NT2/D1 (cell line): ENCODE measurements at regions not wholly inside any gene's neighbourhood (a gene's known extent, or its start where the extent isn't known, plus 50 kb on each side); places are given as distances from the start of the nearest gene placed in this dataset.
"Not testable (repeated sequence)": the region's sequence is repeated elsewhere in the genome, so short reads cannot be mapped to it uniquely, and the experiment has no call there.

Experiments
- DNase-seq: peaks from one replicate; pipeline ENCODE4 v3.0.0-alpha.2; 2011; ENCODE audit warnings: low read depth, low spot score
- H3K27me3 ChIP-seq: 2 replicates; pipeline ENCODE4 v1.6.0; 2011; ENCODE audit warnings: mild to moderate bottlenecking; ENCODE audit not compliant: insufficient read length, insufficient read depth
- H3K36me3 ChIP-seq: 2 replicates; pipeline ENCODE4 v1.6.1; 2011; ENCODE audit warnings: mild to moderate bottlenecking, low read length, mixed read lengths; ENCODE audit not compliant: insufficient read depth, insufficient read length
- H3K4me1 ChIP-seq: 2 replicates; pipeline ENCODE4 v1.5.1; 2011; ENCODE audit not compliant: insufficient read depth, insufficient read length
- H3K4me3 ChIP-seq: 2 replicates; pipeline ENCODE4 v1.5.1; 2011; ENCODE audit warnings: low read depth; ENCODE audit not compliant: insufficient read length
- H3K9ac ChIP-seq: 2 replicates; pipeline ENCODE4 v1.6.0; 2011; ENCODE audit warnings: low read depth; ENCODE audit not compliant: insufficient read length
- H3K9me3 ChIP-seq: 2 replicates; pipeline ENCODE4 v1.5.1; 2011; ENCODE audit warnings: mild to moderate bottlenecking, low read length; ENCODE audit not compliant: insufficient read depth
- SUZ12 ChIP-seq: IDR thresholded peaks from 2 replicates; pipeline ENCODE4 v1.6.1; 2011; ENCODE audit not compliant: insufficient read length, insufficient read depth; ENCODE audit errors: extremely low read depth
- YY1 ChIP-seq: IDR thresholded peaks from 2 replicates; pipeline ENCODE4 v1.6.1; 2011; ENCODE audit not compliant: insufficient read length, insufficient read depth
- ZNF274 ChIP-seq: IDR thresholded peaks from 2 replicates; pipeline ENCODE4 v1.6.1; 2011; ENCODE audit warnings: mild to moderate bottlenecking, low read depth, low read length

- Histone ChIP-seq H3K9ac (no peak overlapping the region), H3K27me3 (no peaks in the 10 kb centered on the region), H3K4me1 (no peaks in the 10 kb centered on the region), H3K9me3 (no peaks in the 10 kb centered on the region), H3K36me3 (no peaks in the 10 kb centered on the region), H3K4me3 (no peak overlapping the region)
- DNase-seq: no peak
- TF ChIP-seq SUZ12: no peak
- no peak for TF ChIP-seq ZNF274
Observed at GRCh38 chr2:114119862-114120261, 230.0 kb downstream of the ACTR3 start.

- no peaks in the 10 kb centered on the region for H3K4me1 ChIP-seq
- H3K36me3 ChIP-seq: no peaks in the 10 kb centered on the region
- TF ChIP-seq SUZ12 (no peak), YY1 (no peak), ZNF274 (no peak)
- H3K9me3 ChIP-seq: no peaks in the 10 kb centered on the region
- no peak for DNase-seq
- H3K9ac ChIP-seq: no peak overlapping the region
- H3K4me3 ChIP-seq: no peak overlapping the region
- no peaks in the 10 kb centered on the region for H3K27me3 ChIP-seq
Observed at GRCh38 chr2:114122930-114123329, 233.0 kb downstream of the ACTR3 start.

- Histone ChIP-seq H3K9me3 (no peaks in the 10 kb centered on the region), H3K36me3 (no peaks in the 10 kb centered on the region), H3K4me3 (no peak overlapping the region), H3K27me3 (no peaks in the 10 kb centered on the region), H3K9ac (no peak overlapping the region), H3K4me1 (no peaks in the 10 kb centered on the region)
- no peak for TF ChIP-seq ZNF274
- no peak for TF ChIP-seq YY1
- TF ChIP-seq SUZ12: no peak
- peak; percentile 9 for DNase-seq
Observed at GRCh38 chr2:114123925-114124324, 234.0 kb downstream of the ACTR3 start.

- H3K4me3 ChIP-seq: no peak overlapping the region
- no peaks in the 10 kb centered on the region for H3K36me3 ChIP-seq
- no peak for DNase-seq
- no peak overlapping the region for H3K9ac ChIP-seq
- no peaks in the 10 kb centered on the region for H3K4me1 ChIP-seq
- H3K9me3 ChIP-seq: no peaks in the 10 kb centered on the region
- no peaks in the 10 kb centered on the region for H3K27me3 ChIP-seq
- TF ChIP-seq YY1 (no peak), SUZ12 (no peak), ZNF274 (no peak)
Observed at GRCh38 chr2:114127372-114127771, 237.5 kb downstream of the ACTR3 start.

- no peak overlapping the region for H3K4me3 ChIP-seq
- no peaks in the 10 kb centered on the region for H3K27me3 ChIP-seq
- no peak for DNase-seq
- no peaks in the 10 kb centered on the region for H3K36me3 ChIP-seq
- no peak for TF ChIP-seq SUZ12
- no peak for TF ChIP-seq YY1
- no peak for TF ChIP-seq ZNF274
- no peaks in the 10 kb centered on the region for H3K9me3 ChIP-seq
- no peaks in the 10 kb centered on the region for H3K4me1 ChIP-seq
- no peak overlapping the region for H3K9ac ChIP-seq
Observed at GRCh38 chr2:114128263-114128662, 238.4 kb downstream of the ACTR3 start.

DNA sequence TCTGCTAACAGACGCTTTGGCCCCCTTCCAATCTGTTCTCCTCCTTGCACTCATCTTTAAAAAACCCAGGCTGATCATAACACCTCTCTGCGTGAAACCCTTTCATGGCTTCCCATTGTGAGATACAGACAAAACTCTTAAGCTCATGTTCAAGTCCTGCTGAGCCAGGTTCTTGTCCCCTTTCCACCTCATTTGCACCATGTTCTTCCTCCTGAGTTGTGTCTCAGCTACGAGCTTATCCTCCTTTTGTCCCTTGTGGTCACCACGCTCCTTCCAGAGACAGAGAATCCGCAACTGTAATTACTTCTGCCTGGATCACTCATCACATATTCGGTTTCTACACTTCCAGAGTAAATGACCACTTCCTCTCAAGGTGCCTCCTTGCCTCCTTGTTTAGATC is 238.8 kb downstream of the ACTR3 start:
- DNase-seq: no peak
- H3K27me3 ChIP-seq: no peaks in the 10 kb centered on the region
- H3K4me3 ChIP-seq: no peak overlapping the region
- TF ChIP-seq ZNF274 (no peak), YY1 (no peak), SUZ12 (no peak)
- no peaks in the 10 kb centered on the region for H3K4me1 ChIP-seq
- no peaks in the 10 kb centered on the region for H3K36me3 ChIP-seq
- no peak overlapping the region for H3K9ac ChIP-seq
- H3K9me3 ChIP-seq: no peaks in the 10 kb centered on the region

GRCh38 chr2:114132050-114132449 is 242.2 kb downstream of the ACTR3 start:
- H3K27me3 ChIP-seq, DNase-seq: not testable (repeated sequence)

DNA sequence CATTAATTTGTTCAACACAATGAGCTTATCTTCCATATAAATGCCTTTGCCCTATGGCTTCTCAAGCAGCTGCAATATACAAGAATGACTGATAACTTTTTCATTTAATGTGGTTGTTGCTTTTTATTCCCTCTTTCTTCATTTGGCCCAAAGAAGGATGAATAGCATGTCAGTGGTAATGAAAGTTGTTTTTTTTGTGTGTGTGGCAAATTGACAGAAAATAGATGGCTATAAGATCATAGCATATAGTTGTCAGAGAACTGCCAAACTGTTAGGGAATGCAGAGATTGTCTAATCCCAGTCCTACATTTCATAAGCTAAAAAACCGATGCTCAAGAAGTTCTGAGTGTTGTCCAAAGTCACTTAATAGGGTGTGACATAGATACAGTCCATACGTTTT is 244.3 kb downstream of the ACTR3 start:
- TF ChIP-seq YY1: no peak
- TF ChIP-seq ZNF274: no peak
- TF ChIP-seq SUZ12: no peak
- H3K9me3 ChIP-seq: no peaks in the 10 kb centered on the region
- DNase-seq: no peak

More at GRCh38 chr2:114132050-114132449, 242.2 kb downstream of the ACTR3 start:
- not testable (repeated sequence) for H3K4me1 ChIP-seq, H3K4me3 ChIP-seq, H3K36me3 ChIP-seq, H3K9me3 ChIP-seq, H3K9ac ChIP-seq

More for the DNA sequence above, 244.3 kb downstream of the ACTR3 start:
- Histone ChIP-seq H3K4me3 (no peak overlapping the region), H3K4me1 (no peaks in the 10 kb centered on the region), H3K36me3 (no peaks in the 10 kb centered on the region), H3K27me3 (no peaks in the 10 kb centered on the region), H3K9ac (no peak overlapping the region)
